Esophagus mucosa (tissue), 1 donor: ENCODE measurements at regions not wholly inside any gene's neighbourhood (a gene's known extent, or its start where the extent isn't known, plus 50 kb on each side); places are given as distances from the start of the nearest gene placed in this dataset.

Experiments used
- ATAC-seq: fragments of 200-7000 bp; cut with Tn5 transposase; one replicate; pipeline ENCODE4 v1.9.1; 2020
- donor health status: DM: yes; HTN: yes; CAD: no.

DNA sequence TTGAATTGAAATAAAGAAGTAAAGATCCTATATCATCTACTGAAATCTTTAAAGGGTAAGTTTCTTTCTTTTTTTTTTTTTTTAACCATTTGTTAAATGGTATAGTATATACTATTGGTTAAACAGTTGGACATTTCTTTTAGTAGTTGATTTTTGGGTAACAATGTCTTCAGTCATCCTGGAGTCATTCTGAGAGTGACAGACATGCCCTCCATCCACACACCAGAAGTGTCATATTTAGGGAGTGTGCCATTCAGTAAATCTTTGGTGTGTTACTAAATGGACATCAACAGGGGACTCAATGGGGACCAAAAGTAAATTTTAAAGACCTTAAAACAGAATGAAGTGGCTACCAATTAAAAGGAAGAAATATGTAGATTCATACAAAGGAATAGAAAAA lies 50.8 kb upstream of the SLC39A10 start:
- ATAC-seq, result no peak

DNA sequence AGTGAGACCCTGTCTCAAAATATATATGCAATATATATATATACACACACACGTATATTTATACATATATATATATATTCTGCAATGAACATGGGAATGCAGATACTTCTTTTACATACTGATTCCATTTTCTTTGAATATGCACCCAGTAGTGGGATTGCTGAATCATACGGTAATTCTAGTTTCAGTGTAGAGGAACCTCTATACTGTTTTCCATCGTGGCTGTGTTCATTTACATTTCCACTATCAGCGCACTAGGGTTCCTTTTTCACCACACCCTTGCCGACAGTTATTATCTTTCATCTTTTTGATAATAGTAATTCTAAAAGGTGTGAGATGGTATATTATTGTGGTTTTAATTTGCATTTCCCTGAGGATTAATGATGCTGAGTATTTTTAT lies 52.3 kb upstream of the SLC39A10 start:
- no peak for ATAC-seq

DNA sequence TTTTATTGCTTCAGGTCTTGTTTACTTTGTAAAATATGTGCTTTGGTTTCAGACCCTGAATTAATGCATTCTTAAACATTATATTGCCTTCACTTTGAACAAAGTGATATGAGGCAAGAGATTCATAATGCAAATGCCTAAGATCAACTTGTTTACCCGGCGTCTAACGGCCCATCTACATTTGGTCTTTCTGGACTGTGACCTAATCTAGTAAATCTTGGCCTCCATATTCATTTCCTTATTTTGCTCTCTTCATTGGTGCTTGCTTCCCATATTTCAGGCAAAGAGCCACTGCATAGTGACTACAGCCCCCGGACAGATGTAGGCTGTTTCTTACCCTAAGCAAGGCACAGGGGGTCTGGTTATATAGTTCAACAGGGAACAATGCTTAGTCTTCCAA lies 53.0 kb upstream of the SLC39A10 start:
- no peak for ATAC-seq

DNA sequence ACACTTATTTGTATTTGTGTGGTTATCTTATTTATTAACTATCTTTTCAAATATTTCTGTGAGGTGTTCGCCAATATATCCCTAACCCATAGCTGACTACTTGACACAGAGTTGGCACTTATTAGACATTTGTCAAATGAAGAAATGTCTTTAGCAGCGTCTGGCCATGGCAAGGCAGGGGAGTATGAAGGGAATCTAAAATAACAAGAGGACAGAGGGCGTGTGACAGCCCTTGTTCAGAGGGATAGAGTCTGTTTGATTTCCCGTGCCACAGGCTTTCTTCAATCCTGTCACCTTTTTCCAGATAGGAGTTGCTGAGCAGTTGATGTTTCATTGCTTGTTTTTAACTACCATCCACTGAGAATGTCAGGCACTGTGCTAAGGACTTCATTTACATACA lies 53.6 kb upstream of the SLC39A10 start:
- no peak for ATAC-seq

DNA sequence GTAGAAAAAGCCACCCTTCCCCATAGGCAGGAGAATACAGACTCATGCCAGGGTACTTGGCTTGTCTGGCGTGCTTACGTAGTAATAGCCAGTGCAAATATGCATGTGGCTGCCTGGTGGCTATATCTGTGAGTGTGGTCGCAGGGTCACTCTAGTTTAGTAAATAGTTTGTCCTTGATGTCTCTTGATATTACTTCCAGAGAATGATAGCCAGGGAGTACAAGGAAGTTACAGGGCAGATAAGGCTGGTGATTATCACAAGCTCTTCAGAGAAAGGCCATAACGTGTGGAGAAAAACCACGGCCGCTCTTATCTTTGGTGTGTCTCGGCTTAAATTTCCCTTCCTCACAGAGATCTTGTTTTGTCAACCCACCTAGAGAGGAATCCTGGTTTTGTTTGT lies 54.3 kb upstream of the SLC39A10 start:
- no peak for ATAC-seq

DNA sequence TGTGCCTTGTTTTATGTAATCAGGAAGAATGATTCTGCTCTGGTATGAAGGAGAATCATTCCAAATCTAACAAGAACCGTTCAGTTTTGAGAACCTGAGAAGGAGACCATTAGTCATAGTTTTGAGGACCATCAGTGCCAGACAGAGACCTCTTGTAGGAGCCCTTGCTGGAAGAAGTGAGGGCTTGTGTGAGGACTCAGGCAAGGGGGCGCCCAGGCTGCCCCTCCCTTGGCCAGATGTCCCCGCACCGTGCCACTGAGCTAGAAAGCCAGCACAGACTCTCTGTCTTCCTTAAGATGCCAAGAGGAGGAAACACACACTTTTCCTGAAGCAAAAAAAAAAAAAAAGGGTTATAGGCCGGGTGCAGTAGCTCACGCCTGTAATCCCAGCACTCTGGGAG lies 55.7 kb upstream of the SLC39A10 start:
- ATAC-seq, result no peak

DNA sequence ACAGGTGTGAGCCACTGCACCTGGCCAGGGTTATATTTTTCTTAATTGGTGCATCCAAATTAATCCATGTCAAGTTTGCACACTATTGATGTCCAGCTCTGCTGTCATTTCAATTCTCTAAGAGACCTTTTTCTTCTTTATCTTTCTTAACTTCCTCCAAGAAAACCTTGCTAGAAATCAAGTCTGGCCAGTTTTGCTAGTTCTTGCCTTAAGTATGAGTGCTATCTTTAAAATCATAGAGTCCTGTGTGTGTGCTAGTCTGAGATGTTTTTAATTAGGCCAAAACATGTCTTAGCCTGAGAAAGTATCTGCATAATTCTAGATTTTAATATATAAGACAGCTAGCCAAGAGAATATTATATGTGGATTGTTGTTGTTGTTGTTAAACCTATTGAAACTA lies 56.2 kb upstream of the SLC39A10 start:
- no peak for ATAC-seq

DNA sequence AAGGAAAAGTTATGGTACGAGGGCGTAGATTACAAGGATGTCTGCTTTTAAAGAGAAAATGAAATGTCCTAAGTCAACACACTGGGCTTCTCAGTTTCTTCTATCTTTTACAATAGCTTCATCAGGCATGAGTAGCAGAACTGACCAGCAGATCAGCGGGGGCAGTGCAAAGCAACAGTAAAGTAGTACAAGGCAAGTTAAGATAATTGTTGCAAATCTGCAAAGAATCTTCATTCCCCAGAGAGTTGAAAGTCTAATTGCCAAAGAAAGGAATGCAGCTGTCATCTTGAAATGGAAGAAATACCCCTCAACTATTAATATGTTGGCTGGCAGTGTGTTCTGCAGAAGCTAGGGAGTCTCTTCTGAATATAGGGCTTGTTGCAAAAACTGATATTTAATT lies 60.2 kb upstream of the SLC39A10 start:
- no peak for ATAC-seq

DNA sequence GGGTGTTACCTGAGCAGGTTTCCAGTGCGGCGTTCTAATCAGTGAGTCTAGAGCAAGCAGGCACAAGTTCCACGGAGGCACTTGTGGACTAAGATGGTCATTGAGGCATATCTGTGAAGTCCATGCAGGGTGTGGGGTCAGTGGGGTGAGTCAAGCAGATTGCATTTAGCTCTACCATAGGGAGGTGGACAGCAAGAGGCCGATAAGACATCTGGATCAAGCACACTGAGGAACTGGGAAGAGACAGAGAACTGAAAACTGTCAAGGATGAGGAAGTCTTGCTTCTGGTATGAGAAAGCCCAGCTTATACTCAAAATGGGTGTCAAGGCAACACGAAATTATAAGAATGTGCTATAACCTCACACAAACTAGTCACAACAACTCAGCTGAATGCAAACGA lies 61.2 kb upstream of the SLC39A10 start:
- ATAC-seq, result no peak

DNA sequence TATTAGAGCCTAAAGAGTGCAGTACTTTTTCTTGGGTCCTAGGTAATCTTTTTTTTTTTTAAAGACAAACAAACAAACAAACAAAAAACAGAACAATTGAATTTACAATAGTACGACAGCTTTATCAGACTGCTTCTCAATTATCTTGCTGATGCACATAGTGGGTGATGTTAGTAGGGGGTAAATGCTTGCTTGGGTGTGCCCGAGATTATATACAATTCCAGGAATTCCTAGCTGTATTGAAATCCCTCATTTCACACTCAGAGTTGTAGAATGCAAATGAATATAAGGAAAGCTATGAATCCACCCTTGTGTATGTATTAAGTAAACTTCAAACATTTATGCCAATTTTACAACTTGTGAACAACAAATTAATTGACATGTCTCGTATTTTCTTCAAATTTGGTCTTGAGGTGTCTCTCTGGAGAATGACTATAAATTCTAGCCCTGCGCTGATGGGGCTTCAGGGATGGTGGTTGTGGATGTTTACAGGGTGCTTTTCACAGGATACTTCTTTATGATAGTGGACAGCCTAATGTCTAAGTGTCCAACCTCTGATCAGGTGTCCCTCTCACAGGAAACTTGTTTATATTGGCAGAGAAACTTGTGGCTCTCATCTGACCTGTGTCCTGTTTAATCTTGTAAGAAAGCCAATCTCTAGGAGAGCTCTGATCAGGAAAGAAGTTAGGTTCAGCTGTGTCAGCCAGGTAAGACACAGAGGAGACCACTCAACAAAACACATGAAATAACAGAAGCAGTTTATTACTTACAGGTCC lies 61.9 kb upstream of the SLC39A10 start:
- no peak for ATAC-seq

DNA sequence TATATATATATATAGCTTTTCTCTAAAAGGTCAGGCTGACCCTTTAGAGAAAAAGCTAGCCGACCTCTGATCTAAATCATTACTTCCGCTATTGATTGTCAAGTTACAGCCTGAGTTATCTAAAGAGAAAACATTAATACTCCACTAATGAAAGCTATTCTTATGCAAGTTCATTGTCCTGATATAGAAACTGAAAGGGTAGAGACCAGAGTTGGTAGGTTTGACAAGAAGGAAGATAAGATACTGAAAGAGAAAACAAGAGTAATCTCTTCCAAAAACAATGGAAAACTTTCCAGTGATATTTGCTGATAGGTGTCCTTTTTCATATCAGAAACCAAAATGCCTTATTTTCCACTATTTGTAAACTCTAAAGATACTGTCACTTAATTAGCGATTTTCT lies 62.8 kb upstream of the SLC39A10 start:
- ATAC-seq, result no peak

DNA sequence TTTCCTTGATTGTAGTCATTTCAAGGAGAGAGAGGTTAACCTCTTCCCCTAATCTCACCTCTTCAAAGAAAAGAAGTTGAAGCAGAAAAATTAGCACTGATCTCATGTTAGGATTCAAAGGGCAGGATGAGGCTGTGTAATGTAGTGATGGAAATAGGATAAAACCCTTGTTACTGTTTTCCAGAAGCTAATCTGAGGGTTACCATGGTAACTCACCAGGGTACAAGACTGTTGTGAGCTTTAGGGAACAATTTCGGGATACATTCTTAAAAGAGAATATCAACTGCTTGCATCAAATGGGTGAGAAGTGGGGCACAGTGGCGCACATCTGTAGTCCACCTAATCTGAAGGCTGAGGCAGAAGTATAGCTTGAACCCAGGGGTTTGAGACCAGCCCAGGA lies 64.9 kb upstream of the SLC39A10 start:
- no peak for ATAC-seq

DNA sequence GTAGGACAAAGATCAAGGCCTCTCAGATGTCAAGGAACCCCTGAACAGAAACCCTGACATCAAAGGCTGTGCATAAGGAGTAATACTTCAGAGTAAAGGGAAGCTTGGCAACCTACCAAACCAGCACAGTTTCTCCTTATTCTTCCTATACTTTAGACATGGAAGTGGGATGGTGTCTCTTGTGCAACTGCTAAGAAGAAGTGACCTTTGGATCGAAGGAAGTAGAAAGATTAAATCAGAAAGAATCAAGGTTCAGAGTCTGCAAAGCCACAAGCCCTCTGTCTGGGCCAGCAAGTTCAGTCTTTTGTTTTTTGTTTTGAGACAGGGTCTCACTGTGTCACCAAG lies 66.2 kb upstream of the SLC39A10 start:
- no peak for ATAC-seq

DNA sequence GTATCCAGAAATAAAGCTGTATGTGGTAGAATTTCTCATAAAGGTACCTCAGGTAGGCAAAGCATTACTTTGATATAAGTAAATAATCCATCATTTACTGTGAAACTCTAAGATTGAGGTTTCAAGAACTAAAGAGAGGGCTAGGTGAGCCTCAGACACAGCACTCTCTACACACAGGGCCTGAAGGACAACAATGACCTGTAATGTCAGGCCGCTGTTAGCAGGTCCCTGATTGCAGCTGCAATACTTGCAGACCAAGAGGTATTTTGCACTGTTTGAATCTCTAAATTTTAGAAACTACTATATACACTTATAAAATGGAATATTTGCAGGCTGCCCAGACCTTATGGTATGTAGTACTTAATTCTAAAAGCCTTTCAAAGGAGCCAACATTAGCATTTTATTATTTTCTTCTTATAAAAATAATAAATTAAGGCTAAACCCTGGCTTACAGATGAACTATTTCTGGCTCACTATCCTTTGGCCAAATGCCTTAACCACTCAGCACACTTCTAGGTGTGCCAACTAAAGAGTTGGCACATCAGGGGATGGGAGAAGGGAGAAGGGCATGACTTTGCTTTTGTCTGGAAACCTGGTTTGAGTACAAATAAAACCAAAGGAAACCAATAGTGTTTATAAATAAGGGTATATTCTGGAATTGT lies 66.7 kb upstream of the SLC39A10 start:
- ATAC-seq, result no peak

DNA sequence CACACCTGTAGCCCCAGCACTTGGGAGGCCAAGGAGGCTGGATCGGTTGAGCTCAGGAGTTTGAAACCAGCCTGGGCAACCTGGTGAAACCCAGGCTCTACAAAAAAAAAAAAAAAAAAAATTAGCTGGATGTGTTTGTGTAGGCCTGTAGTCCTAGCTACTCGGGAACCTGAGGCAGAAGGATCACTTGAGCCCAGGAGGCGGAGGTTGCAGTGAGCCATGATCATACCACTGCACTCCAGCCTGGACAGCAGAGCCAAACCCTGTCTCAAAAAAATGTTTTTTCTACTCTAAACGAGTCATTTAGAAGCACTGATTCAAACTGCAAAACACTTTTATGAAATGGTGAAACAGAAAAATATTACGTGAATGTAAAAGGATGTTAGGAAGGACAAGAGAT lies 69.1 kb upstream of the SLC39A10 start:
- no peak for ATAC-seq

DNA sequence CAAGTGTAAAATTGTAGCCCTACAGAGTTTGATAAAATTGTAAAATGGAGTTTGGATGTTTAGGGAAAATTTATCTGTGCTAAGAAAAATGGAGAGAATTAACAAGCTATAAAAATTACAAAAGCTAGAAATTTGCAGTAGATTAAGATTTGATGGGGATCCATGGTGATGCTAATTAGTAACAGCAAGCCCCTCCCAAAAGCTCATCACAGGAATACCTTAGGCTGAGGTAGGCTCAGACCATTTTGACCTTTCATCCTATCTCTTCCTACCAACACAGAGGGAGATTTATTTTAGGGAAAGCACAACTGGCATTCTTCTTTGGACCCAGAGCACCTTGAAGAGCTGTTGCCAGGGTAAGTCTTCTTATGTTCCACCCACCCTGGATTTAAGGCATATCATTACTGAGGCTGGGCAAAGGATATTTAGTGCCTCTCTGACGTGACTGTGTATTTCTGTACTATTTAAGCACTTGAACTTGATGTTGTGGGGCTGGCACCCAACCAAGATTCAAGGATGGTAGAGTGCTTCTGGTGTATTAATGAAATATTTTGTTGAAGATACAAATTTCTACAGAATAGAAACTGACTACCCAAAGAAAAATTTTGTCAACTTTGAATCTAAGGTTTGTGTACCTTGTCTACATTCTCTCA lies 70.8 kb upstream of the SLC39A10 start:
- no peak for ATAC-seq

DNA sequence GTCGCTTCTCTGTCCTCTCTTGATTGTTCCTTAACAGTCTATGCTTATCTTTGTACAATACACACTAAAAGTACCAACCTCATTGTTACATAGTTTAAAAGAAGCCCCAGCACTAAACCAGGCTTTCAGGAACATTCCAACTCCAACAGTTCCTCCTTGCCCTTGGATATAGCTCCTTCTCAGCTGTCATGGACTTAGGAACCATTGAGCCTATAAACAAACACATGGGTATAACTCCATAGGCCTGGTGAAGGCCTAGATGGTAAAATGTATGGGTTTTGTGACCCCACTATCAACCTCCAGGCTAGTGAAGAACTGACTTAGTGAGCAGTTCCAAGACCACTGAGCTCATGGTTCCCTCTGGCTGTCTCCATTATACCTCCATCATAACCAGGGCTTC lies 74.8 kb upstream of the SLC39A10 start:
- ATAC-seq, result no peak

DNA sequence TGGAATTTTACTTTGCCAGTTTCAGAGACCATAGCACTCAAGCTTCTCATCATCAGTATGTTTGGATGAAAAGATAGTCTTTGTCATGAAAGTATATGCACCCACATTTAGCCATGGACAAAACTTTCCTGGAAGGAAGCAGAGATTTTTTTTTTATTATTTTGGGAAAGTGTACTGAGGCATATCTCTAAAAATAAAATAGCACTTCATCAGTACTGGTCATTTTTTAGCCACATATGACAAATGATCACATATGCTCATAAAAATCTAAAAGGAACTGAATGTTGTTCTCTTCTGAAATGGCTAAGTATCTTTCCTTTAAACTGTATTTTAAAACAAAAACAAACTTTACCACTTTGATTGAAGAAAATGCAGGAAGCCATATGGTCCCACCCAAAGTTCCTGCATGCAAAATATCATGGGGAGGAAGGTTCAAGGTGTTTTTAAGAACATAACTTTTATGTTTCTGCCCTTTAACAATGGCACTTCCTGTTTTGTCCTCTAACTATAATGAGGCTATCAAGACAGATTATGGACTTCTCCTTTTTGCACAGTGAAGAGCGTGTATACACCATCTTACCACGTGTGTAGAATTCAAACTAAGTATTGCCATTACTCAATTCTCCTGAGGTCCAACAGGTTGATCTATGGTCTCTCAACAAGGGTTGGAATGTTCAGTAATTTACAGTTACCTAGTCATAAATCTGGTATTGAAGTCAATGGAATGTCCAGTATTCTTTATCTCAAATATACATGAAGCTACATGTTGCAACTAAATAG lies 77.1 kb upstream of the SLC39A10 start:
- no peak for ATAC-seq

DNA sequence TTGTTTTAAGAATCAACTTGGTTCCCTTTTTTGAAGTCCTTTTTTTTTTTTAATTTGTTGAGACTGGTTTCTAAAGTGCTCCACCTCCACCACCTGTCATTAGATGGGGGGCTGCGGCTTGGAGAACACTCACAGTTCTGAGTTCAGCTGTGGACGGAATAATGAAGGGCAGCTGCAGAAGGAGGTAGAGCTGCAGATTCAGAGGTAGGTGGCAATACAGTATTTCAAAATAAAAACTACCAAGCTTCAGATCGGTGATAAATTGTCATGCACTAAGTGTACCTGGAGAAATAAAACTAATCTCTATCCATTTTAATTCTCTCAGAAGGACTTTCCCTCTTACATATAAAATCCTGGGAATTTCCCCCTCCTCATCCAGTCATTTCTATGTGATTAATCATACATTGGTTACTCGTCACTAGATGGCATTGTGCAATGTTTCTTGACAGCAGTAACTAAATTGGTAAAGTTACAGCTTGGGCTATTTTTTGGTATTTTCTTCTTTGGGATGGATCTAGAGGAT lies 81.1 kb upstream of the SLC39A10 start:
- ATAC-seq, result peak; percentile 18

DNA sequence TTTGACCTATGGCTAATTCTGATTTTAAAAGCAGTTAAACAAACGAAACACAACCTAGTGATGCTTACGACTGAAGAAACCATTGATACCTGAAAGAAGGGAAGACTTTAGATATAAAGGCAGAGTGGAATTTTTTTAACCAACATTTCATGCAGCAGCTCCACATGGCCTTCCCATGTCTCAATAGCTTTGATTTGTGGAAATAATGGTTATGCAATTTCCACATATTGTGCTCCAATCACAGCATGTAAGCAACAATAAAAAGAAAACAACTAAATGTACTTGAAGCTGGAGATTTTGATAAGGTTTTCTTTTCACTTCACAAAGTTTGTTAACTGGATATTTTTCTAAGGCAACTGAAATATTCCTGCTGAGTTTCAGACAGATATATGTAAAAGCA lies 82.0 kb upstream of the SLC39A10 start:
- ATAC-seq, result no peak

DNA sequence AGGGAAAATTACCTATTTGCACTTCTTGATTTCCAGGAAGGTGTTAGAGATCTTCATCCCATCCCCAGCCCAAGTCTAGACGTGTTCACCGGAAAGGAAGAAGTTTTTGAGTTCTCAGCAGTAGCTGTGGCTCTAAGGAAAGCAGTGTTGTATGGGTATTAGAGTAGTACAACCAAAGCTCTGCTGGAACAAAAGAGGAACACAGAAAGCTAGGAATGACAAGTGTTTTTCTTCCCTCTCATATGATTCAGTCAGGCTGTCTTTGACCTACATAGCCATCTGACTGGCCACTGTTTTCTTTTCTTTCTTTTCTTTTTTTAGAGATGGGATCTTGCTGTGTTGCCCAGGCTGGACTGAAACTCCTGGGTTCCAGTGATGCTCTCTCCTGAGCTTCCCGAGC lies 82.7 kb upstream of the SLC39A10 start:
- ATAC-seq, result no peak

DNA sequence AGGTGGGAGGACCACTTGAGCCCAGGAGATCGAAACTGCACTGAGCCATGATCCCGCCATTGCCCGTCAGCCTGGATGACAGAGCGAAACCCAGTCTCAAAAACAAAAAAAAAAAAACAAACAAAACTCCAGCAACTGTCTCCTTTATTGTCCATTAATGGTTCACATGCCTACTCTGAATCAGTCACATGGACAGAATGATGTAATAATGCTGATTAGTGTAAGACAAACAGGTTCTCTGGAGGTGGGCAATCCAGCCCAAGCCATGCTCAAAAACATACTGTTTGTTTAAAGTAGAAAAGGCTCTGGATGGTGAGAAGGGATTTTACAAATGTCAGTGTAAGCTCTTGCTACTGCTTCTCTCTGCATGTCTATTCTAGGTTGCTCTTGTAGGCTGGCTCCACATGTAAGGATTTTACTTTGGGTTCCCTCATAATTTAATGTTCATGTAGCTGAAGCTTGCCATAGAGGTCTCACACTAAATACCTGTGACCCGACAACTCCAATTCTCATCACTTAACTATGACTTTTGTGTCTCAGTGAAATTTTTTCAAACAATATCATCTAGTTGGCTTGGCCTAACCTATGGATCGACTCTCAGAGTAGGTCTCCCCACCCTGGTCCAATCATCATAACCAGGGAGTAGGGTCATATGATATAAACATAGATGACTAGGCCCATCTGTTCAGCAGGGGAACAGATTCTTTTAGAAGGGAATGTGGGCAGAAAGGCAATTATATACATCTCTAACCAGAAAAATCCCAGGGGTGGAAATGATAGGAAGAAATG lies 83.9 kb upstream of the SLC39A10 start:
- ATAC-seq, result no peak
